SK-N-DZ (cell line): ENCODE measurements at regions not wholly inside any gene's neighbourhood (a gene's known extent, or its start where the extent isn't known, plus 50 kb on each side); places are given as distances from the start of the nearest gene placed in this dataset.
A peak's percentile ranks its signal among the peaks of the same experiment; 100 is the strongest.

Experiments used
- DNase-seq: peaks from one replicate; pipeline ENCODE4 v3.0.0-alpha.2; 2015; ENCODE audit warnings: low spot score

GRCh38 chr11:80182901-80183300 lies 742.1 kb upstream of the TENM4 start:
- DNase-seq, result no peak

GRCh38 chr11:80173371-80174136 lies 732.7 kb upstream of the TENM4 start:
- DNase-seq, result no peak

GRCh38 chr11:80168796-80169195 lies 728.0 kb upstream of the TENM4 start:
- no peak for DNase-seq

GRCh38 chr11:80167766-80168165 lies 726.9 kb upstream of the TENM4 start:
- no peak for DNase-seq

- DNase-seq, result no peak
Measured at GRCh38 chr11:80165744-80166143, 724.9 kb upstream of the TENM4 start.

- no peak for DNase-seq
Measured at GRCh38 chr11:80163441-80163840, 722.6 kb upstream of the TENM4 start.

GRCh38 chr11:80163011-80163410 lies 722.2 kb upstream of the TENM4 start:
- no peak for DNase-seq

- no peak for DNase-seq
Measured at GRCh38 chr11:80162387-80162786, 721.6 kb upstream of the TENM4 start.

- no peak for DNase-seq
Measured at GRCh38 chr11:80157447-80157846, 716.6 kb upstream of the TENM4 start.

GRCh38 chr11:80156062-80156461 lies 715.2 kb upstream of the TENM4 start:
- DNase-seq, result no peak

- peak; percentile 58 for DNase-seq
Measured at GRCh38 chr11:80155412-80156017, 714.7 kb upstream of the TENM4 start.

- DNase-seq, result no peak
Measured at GRCh38 chr11:80146232-80146631, 705.4 kb upstream of the TENM4 start.

- DNase-seq, result no peak
Measured at GRCh38 chr11:80144897-80145594, 704.2 kb upstream of the TENM4 start.

- no peak for DNase-seq
Measured at GRCh38 chr11:80136991-80137390, 696.2 kb upstream of the TENM4 start.

GRCh38 chr11:80129396-80129795 lies 688.6 kb upstream of the TENM4 start:
- no peak for DNase-seq

- DNase-seq, result no peak
Measured at GRCh38 chr11:80122211-80122610, 681.4 kb upstream of the TENM4 start.

- DNase-seq, result no peak
Measured at GRCh38 chr11:80118073-80118472, 677.2 kb upstream of the TENM4 start.

GRCh38 chr11:80116796-80117195 lies 676.0 kb upstream of the TENM4 start:
- DNase-seq, result no peak

GRCh38 chr11:80109652-80110051 lies 668.8 kb upstream of the TENM4 start:
- DNase-seq, result no peak

GRCh38 chr11:80109031-80109430 lies 668.2 kb upstream of the TENM4 start:
- DNase-seq, result no peak

- DNase-seq, result no peak
Measured at GRCh38 chr11:80107415-80107814, 666.6 kb upstream of the TENM4 start.

GRCh38 chr11:80104191-80104590 lies 663.4 kb upstream of the TENM4 start:
- no peak for DNase-seq
